Upper lobe of left lung (tissue), 4 donors: ENCODE measurements at regions not wholly inside any gene's neighbourhood (a gene's known extent, or its start where the extent isn't known, plus 50 kb on each side); places are given as distances from the start of the nearest gene placed in this dataset.

Source experiments
- POLR2A ChIP-seq, 4 donors: fragments of 450-650 bp; IDR thresholded peaks; one replicate each; pipeline ENCODE4 v1.5.1; 2016 to 2017; ENCODE audit warnings: antibody characterized with exemption in 4 of 4, mild to moderate bottlenecking in 2 of 4
- POLR2AphosphoS5 ChIP-seq, 2 donors: sonication (generic); formaldehyde crosslinking; IDR thresholded peaks; one replicate each; pipeline ENCODE4 v1.5.1; 2017; ENCODE audit warnings: antibody characterized with exemption in 2 of 2
- TF ChIP-seq, protein P1 (sequence below), 6 experiments: fragments of 450-650 bp in 4 of 6; fragments of 200-600 bp in 2 of 6; sonication (generic) in 2 of 6; IDR thresholded peaks; one replicate each; pipeline ENCODE4 v1.5.1; 2016 to 2019; ENCODE audit warnings: antibody characterized with exemption in 6 of 6

- no peak for TF ChIP-seq POLR2AphosphoS5 (IDR thresholded peaks at IDR 0.05)
- TF ChIP-seq, protein P1, sequence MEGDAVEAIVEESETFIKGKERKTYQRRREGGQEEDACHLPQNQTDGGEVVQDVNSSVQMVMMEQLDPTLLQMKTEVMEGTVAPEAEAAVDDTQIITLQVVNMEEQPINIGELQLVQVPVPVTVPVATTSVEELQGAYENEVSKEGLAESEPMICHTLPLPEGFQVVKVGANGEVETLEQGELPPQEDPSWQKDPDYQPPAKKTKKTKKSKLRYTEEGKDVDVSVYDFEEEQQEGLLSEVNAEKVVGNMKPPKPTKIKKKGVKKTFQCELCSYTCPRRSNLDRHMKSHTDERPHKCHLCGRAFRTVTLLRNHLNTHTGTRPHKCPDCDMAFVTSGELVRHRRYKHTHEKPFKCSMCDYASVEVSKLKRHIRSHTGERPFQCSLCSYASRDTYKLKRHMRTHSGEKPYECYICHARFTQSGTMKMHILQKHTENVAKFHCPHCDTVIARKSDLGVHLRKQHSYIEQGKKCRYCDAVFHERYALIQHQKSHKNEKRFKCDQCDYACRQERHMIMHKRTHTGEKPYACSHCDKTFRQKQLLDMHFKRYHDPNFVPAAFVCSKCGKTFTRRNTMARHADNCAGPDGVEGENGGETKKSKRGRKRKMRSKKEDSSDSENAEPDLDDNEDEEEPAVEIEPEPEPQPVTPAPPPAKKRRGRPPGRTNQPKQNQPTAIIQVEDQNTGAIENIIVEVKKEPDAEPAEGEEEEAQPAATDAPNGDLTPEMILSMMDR (IDR thresholded peaks at IDR 0.05): no peak
- no peak for TF ChIP-seq POLR2A (IDR thresholded peaks at IDR 0.05)
These were observed 96.5 kb upstream of the CREB5 start for GRCh38 chr7:28315565-28316410.
